WTC11 (cell line): ENCODE measurements at regions not wholly inside any gene's neighbourhood (a gene's known extent, or its start where the extent isn't known, plus 50 kb on each side); places are given as distances from the start of the nearest gene placed in this dataset.
A peak's percentile ranks its signal among the peaks of the same experiment; 100 is the strongest.

ENCODE experiments used
- ATAC-seq: fragments of 200-7000 bp; cut with Tn5 transposase; 2 replicates; pipeline ENCODE4 v1.10.0; 2021; ENCODE audit warnings: mild to moderate bottlenecking, moderate library complexity
- CTCF ChIA-PET: fragments of 300-600 bp; sonication (Branson Sonifier 250); formaldehyde crosslinking; loops from one replicate; lab custom pipeline; 2021; ENCODE audit warnings: antibody characterized with exemption; lab: Charles Lee
- POLR2A ChIA-PET: fragments of 350-600 bp; sonication (Branson Sonifier 250); formaldehyde crosslinking; loops from one replicate; lab custom pipeline; 2021; ENCODE audit warnings: antibody characterized with exemption; lab: Charles Lee
- DNase-seq: peaks from one replicate; pipeline ENCODE4 v3.0.0; 2021; ENCODE audit warnings: low spot score
- H3K27ac Mint-ChIP-seq: 2 replicates; pipeline ENCODE4 v1.8.0; 2021; ENCODE audit warnings: mixed read lengths
- H3K27me3 Mint-ChIP-seq: 2 replicates; pipeline ENCODE4 v1.8.0; 2021; ENCODE audit warnings: low read depth, mild to moderate bottlenecking, moderate library complexity, mixed read lengths
- H3K36me3 Mint-ChIP-seq: 2 replicates; pipeline ENCODE4 v1.8.0; 2021; ENCODE audit warnings: mixed read lengths
- H3K4me1 Mint-ChIP-seq: 2 replicates; pipeline ENCODE4 v1.8.0; 2022; ENCODE audit warnings: mixed read lengths
- H3K4me3 Mint-ChIP-seq: 2 replicates; pipeline ENCODE4 v1.8.0; 2021; ENCODE audit warnings: mild to moderate bottlenecking, moderate library complexity, mixed read lengths
- H3K9me3 Mint-ChIP-seq: 2 replicates; pipeline ENCODE4 v1.8.0; 2021; ENCODE audit warnings: mixed read lengths
- CREB1 ChIP-seq: sonication (generic); formaldehyde crosslinking; IDR thresholded peaks from 2 replicates; pipeline ENCODE4 v1.8.0; 2023; ENCODE audit warnings: mild to moderate bottlenecking, missing genetic modification reagents
- CREM ChIP-seq: sonication (generic); formaldehyde crosslinking; IDR thresholded peaks from 2 replicates; pipeline ENCODE4 v1.8.1; 2022; ENCODE audit warnings: mild to moderate bottlenecking, missing genetic modification reagents, moderate library complexity
- EMX1 ChIP-seq: fragments of 250-450 bp; sonication (Bioruptor Pico); IDR thresholded peaks from 2 replicates; pipeline ENCODE4 v1.8.0; 2021; ENCODE audit warnings: mild to moderate bottlenecking
- FOXK1 ChIP-seq: sonication (generic); formaldehyde crosslinking; IDR thresholded peaks from 2 replicates; pipeline ENCODE4 v1.8.0; 2022; ENCODE audit warnings: mild to moderate bottlenecking, moderate library complexity, missing genetic modification reagents
- GTF2I ChIP-seq: fragments of 250-450 bp; sonication (Bioruptor Pico); conservative IDR thresholded peaks from 2 replicates; pipeline ENCODE4 v1.4.0; 2021; ENCODE audit warnings: mild to moderate bottlenecking
- HMGA2 ChIP-seq: fragments of 250-450 bp; sonication (Bioruptor Pico); IDR thresholded peaks from 2 replicates; pipeline ENCODE4 v1.4.0; 2021; ENCODE audit warnings: mild to moderate bottlenecking, moderate library complexity
- IRF1 ChIP-seq: sonication (generic); formaldehyde crosslinking; IDR thresholded peaks from 2 replicates; pipeline ENCODE4 v1.8.0; 2023; ENCODE audit warnings: missing genetic modification reagents
- IRF2 ChIP-seq: sonication (generic); formaldehyde crosslinking; IDR thresholded peaks from 2 replicates; pipeline ENCODE4 v1.8.0; 2022; ENCODE audit warnings: low read depth, missing genetic modification reagents, borderline replicate concordance
- KAT7 ChIP-seq: sonication (generic); formaldehyde crosslinking; IDR thresholded peaks from 2 replicates; pipeline ENCODE4 v1.8.1; 2023; ENCODE audit warnings: missing genetic modification reagents, mild to moderate bottlenecking, borderline replicate concordance
- NR1H2 ChIP-seq: sonication (generic); formaldehyde crosslinking; IDR thresholded peaks from 2 replicates; pipeline ENCODE4 v1.9.0; 2021; ENCODE audit warnings: mild to moderate bottlenecking, moderate library complexity, missing genetic modification reagents
- NR2C2 ChIP-seq: sonication (generic); formaldehyde crosslinking; IDR thresholded peaks from 2 replicates; pipeline ENCODE4 v1.8.0; 2022; ENCODE audit warnings: mild to moderate bottlenecking, missing genetic modification reagents
- SMAD3 ChIP-seq: sonication (generic); formaldehyde crosslinking; IDR thresholded peaks from 2 replicates; pipeline ENCODE4 v1.8.0; 2022; ENCODE audit warnings: missing genetic modification reagents, mild to moderate bottlenecking, borderline replicate concordance
- SMAD4 ChIP-seq: sonication (generic); formaldehyde crosslinking; IDR thresholded peaks from 2 replicates; pipeline ENCODE4 v1.8.0; 2022; ENCODE audit warnings: mild to moderate bottlenecking, missing genetic modification reagents
- ZBTB21 ChIP-seq: sonication (generic); formaldehyde crosslinking; IDR thresholded peaks from 2 replicates; pipeline ENCODE4 v1.8.1; 2023; ENCODE audit warnings: mild to moderate bottlenecking, missing genetic modification reagents, borderline replicate concordance
- ZBTB43 ChIP-seq: sonication (generic); formaldehyde crosslinking; IDR thresholded peaks from 2 replicates; pipeline ENCODE4 v1.8.1; 2023; ENCODE audit warnings: mild to moderate bottlenecking, missing genetic modification reagents
- ZNF232 ChIP-seq: sonication (generic); formaldehyde crosslinking; IDR thresholded peaks from 2 replicates; pipeline ENCODE4 v1.8.0; 2022; ENCODE audit warnings: mild to moderate bottlenecking, missing genetic modification reagents
- ZNF263 ChIP-seq: sonication (generic); formaldehyde crosslinking; IDR thresholded peaks from 2 replicates; pipeline ENCODE4 v1.8.1; 2022; ENCODE audit warnings: low read depth, mild to moderate bottlenecking, moderate library complexity, missing genetic modification reagents
- TF ChIP-seq, protein P1 (sequence below): fragments of 250-450 bp; sonication (Bioruptor Pico); IDR thresholded peaks from 2 replicates; pipeline ENCODE4 v1.9.0; 2021; ENCODE audit warnings: mild to moderate bottlenecking
- TF ChIP-seq, protein P2 (sequence below): sonication (generic); formaldehyde crosslinking; IDR thresholded peaks from 2 replicates; pipeline ENCODE4 v1.8.1; 2022; ENCODE audit warnings: mild to moderate bottlenecking, moderate library complexity, missing genetic modification reagents

DNA sequence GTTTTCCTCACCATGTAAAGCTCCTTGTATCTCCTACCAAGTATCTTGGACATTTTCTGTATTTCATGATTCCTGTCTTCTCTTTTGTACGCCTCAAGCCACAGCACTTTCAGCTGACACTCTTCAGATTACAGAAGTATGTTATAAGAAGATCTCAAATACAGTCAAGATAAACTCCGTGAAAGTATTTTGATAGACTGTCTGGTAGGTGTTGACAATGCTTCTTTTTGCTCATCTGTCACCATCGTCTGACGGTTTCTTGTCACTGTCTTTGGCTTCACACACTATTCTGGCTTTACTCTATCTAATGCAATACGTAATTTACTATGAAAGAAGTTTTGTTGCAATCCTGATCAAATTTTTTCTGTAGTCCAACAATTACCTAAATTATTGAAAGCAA is 294.5 kb upstream of the CDH12 start:
- POLR2A ChIA-PET: no interaction called here
- H3K27ac Mint-ChIP-seq: no peak overlapping the region

GRCh38 chr5:23146183-23146582 is 293.0 kb upstream of the CDH12 start:
- no peak overlapping the region for H3K27ac Mint-ChIP-seq
- H3K9me3 Mint-ChIP-seq: peaks cover 44% of the 10 kb centered on the region
- DNase-seq: no peak
- peaks cover 4% of the 10 kb centered on the region for H3K27me3 Mint-ChIP-seq
- no peak for TF ChIP-seq IRF2 (CRISPR knock-in tag)
- TF ChIP-seq, protein P1, sequence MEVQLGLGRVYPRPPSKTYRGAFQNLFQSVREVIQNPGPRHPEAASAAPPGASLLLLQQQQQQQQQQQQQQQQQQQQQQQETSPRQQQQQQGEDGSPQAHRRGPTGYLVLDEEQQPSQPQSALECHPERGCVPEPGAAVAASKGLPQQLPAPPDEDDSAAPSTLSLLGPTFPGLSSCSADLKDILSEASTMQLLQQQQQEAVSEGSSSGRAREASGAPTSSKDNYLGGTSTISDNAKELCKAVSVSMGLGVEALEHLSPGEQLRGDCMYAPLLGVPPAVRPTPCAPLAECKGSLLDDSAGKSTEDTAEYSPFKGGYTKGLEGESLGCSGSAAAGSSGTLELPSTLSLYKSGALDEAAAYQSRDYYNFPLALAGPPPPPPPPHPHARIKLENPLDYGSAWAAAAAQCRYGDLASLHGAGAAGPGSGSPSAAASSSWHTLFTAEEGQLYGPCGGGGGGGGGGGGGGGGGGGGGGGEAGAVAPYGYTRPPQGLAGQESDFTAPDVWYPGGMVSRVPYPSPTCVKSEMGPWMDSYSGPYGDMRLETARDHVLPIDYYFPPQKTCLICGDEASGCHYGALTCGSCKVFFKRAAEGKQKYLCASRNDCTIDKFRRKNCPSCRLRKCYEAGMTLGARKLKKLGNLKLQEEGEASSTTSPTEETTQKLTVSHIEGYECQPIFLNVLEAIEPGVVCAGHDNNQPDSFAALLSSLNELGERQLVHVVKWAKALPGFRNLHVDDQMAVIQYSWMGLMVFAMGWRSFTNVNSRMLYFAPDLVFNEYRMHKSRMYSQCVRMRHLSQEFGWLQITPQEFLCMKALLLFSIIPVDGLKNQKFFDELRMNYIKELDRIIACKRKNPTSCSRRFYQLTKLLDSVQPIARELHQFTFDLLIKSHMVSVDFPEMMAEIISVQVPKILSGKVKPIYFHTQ (CRISPR knock-in tag): no peak
- H3K36me3 Mint-ChIP-seq: peaks cover 25% of the 10 kb centered on the region
- no peak overlapping the region for H3K4me3 Mint-ChIP-seq
- ATAC-seq: no peak
- ChIA-PET POLR2A (no interaction called here), CTCF (no interaction called here)
- H3K4me1 Mint-ChIP-seq: no peaks in the 10 kb centered on the region

More for the DNA sequence above, 294.5 kb upstream of the CDH12 start:
- TF ChIP-seq KAT7 (CRISPR knock-in tag): no peak
- TF ChIP-seq SMAD4: no peak
- Mint-ChIP-seq H3K4me1 (no peaks in the 10 kb centered on the region), H3K27me3 (peaks cover 4% of the 10 kb centered on the region), H3K9me3 (peaks cover 38% of the 10 kb centered on the region), H3K4me3 (no peak overlapping the region), H3K36me3 (peaks cover 21% of the 10 kb centered on the region)
- CTCF ChIA-PET: no interaction called here
- no peak for ATAC-seq
- DNase-seq: no peak

GRCh38 chr5:23139338-23140171 is 286.4 kb upstream of the CDH12 start:
- Mint-ChIP-seq H3K4me1 (no peaks in the 10 kb centered on the region), H3K9me3 (peaks cover 26% of the 10 kb centered on the region), H3K27me3 (no peaks in the 10 kb centered on the region; the same call in 1 of the 2 replicates), H3K4me3 (no peak overlapping the region), H3K27ac (no peak overlapping the region), H3K36me3 (peaks cover 13% of the 10 kb centered on the region)
- ChIA-PET CTCF (no interaction called here), POLR2A (no interaction called here)
- no peak for DNase-seq
- ATAC-seq: peak; percentile 56
- no peak for TF ChIP-seq ZNF263 (CRISPR knock-in tag)
- TF ChIP-seq CREM (CRISPR knock-in tag): no peak
- no peak for TF ChIP-seq ZNF232
- TF ChIP-seq CREB1: no peak
- no peak for TF ChIP-seq EMX1 (CRISPR knock-in tag)
- TF ChIP-seq NR1H2: no peak
- no peak for TF ChIP-seq IRF1 (CRISPR knock-in tag)

DNA sequence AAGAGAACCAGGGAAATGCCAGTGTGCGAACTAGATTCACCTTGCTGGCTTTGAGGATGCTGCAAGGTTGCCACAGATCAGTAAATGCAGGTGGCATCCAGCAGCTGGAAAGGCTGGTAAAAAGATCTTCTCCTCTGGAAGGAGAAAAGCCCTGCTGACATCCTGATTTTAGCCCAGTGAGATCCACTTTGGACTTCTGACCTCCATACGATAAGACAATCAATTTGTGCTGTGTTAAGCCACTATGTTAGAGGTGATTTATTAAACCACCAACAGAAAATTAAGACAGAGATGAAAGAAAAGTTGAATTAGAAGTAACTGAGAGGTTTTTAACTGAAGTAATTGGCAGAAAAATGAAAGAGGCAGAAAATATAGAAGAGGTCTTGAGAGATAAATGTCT is 283.8 kb upstream of the CDH12 start:
- POLR2A ChIA-PET: no interaction called here
- TF ChIP-seq HMGA2 (CRISPR knock-in tag) (no peak), GTF2I (CRISPR knock-in tag) (no peak), FOXK1 (CRISPR knock-in tag) (no peak)
- DNase-seq (no peak), ATAC-seq (no peak)
- H3K36me3 Mint-ChIP-seq: no peaks in the 10 kb centered on the region
- no peak overlapping the region for H3K4me3 Mint-ChIP-seq
- no peaks in the 10 kb centered on the region for H3K9me3 Mint-ChIP-seq
- no peaks in the 10 kb centered on the region for H3K4me1 Mint-ChIP-seq
- no peak overlapping the region for H3K27ac Mint-ChIP-seq
- CTCF ChIA-PET: no interaction called here
- no peaks in the 10 kb centered on the region for H3K27me3 Mint-ChIP-seq

- H3K27me3 Mint-ChIP-seq: no peaks in the 10 kb centered on the region
- H3K4me3 Mint-ChIP-seq: no peak overlapping the region
- peaks cover 19% of the 10 kb centered on the region for H3K9me3 Mint-ChIP-seq
- no peaks in the 10 kb centered on the region for H3K4me1 Mint-ChIP-seq
- ChIA-PET POLR2A (no interaction called here), CTCF (no interaction called here)
- no peak overlapping the region for H3K27ac Mint-ChIP-seq
- DNase-seq (no peak), ATAC-seq (no peak)
- peaks cover 11% of the 10 kb centered on the region for H3K36me3 Mint-ChIP-seq
- TF ChIP-seq ZBTB43 (CRISPR knock-in tag) (no peak), NR2C2 (no peak), SMAD3 (CRISPR knock-in tag) (no peak), ZBTB21 (no peak)
- TF ChIP-seq, protein P2, sequence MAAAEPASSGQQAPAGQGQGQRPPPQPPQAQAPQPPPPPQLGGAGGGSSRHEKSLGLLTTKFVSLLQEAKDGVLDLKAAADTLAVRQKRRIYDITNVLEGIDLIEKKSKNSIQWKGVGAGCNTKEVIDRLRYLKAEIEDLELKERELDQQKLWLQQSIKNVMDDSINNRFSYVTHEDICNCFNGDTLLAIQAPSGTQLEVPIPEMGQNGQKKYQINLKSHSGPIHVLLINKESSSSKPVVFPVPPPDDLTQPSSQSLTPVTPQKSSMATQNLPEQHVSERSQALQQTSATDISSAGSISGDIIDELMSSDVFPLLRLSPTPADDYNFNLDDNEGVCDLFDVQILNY (CRISPR knock-in tag): no peak
- TF ChIP-seq, protein P1 (CRISPR knock-in tag): no peak
These were observed 279.1 kb upstream of the CDH12 start for GRCh38 chr5:23132231-23132630.
